A549 (cell line): ENCODE measurements at regions not wholly inside any gene's neighbourhood (a gene's known extent, or its start where the extent isn't known, plus 50 kb on each side); places are given as distances from the start of the nearest gene placed in this dataset.

Experiments
- CBX2 ChIP-seq: fragments of 200-600 bp; sonication (generic); IDR thresholded peaks from 2 replicates; pipeline ENCODE4 v1.6.1; 2016; ENCODE audit warnings: low read depth, mild to moderate bottlenecking, borderline replicate concordance
- CEBPB ChIP-seq, 2 experiments: fragments of >200 bp in 1 of 2; sonication (Bioruptor Twin) in 1 of 2; formaldehyde crosslinking in 1 of 2; IDR thresholded peaks; 2 replicates each; pipeline ENCODE4 v1.6.1; 2012 to 2016
- CTCF ChIP-seq: fragments of >200 bp; sonication (Bioruptor Twin); formaldehyde crosslinking; IDR thresholded peaks from 3 replicates; pipeline ENCODE4 v1.5.1; 2016
- EP300 ChIP-seq, 2 experiments: fragments of >200 bp; sonication (Bioruptor Twin); formaldehyde crosslinking; IDR thresholded peaks; 2 replicates in 1 of 2; 3 replicates in 1 of 2; pipeline ENCODE4 v1.6.1; 2016 to 2017
- HMGXB4 ChIP-seq: fragments of 250-450 bp; sonication (Bioruptor Pico); IDR thresholded peaks from 2 replicates; pipeline ENCODE4 v1.5.0; 2021; ENCODE audit warnings: mild to moderate bottlenecking, moderate library complexity, borderline replicate concordance
- JUN ChIP-seq, 2 experiments: fragments of >200 bp; sonication (Bioruptor Twin); formaldehyde crosslinking; IDR thresholded peaks; 2 replicates in 1 of 2; 3 replicates in 1 of 2; pipeline ENCODE4 v1.6.1; 2016 to 2017
- JUNB ChIP-seq: fragments of >200 bp; sonication (Bioruptor Twin); formaldehyde crosslinking; IDR thresholded peaks from 2 replicates; pipeline ENCODE4 v1.6.1; 2016
- KDM1A ChIP-seq: fragments of 200-600 bp; sonication (generic); IDR thresholded peaks from 2 replicates; pipeline ENCODE4 v1.6.1; 2016; ENCODE audit warnings: low read depth, mild to moderate bottlenecking
- MAFK ChIP-seq: fragments of 450-650 bp; IDR thresholded peaks from 2 replicates; pipeline ENCODE4 v1.6.1; 2014; ENCODE audit not compliant: partially characterized antibody
- NFE2L2 ChIP-seq: fragments of 150-350 bp; conservative IDR thresholded peaks from 2 replicates; pipeline ENCODE4 v1.6.1; 2014; ENCODE audit warnings: low read length
- POLR2A ChIP-seq: IDR thresholded peaks from 2 replicates; pipeline ENCODE4 v1.6.1; 2012; ENCODE audit warnings: mild to moderate bottlenecking, low read length
- RFX5 ChIP-seq: fragments of 450-650 bp; IDR thresholded peaks from 2 replicates; pipeline ENCODE4 v1.7.1; 2014; ENCODE audit warnings: antibody characterized with exemption, mild to moderate bottlenecking, moderate library complexity
- TF ChIP-seq, protein P1 (sequence below): IDR thresholded peaks from 2 replicates; pipeline ENCODE4 v1.6.1; 2012
- TF ChIP-seq, protein P2 (sequence below): fragments of >200 bp; sonication (Bioruptor Twin); formaldehyde crosslinking; IDR thresholded peaks from 3 replicates; pipeline ENCODE4 v1.6.1; 2016

- TF ChIP-seq CTCF (no peak), EP300 (IDR thresholded peaks at IDR 0.05) (no peak), POLR2A (no peak), HMGXB4 (CRISPR knock-in tag) (no peak), RFX5 (no peak), CEBPB (IDR thresholded peaks at IDR 0.05) (no peak), NFE2L2 (no peak), MAFK (no peak), JUNB (no peak), KDM1A (no peak), CBX2 (no peak), JUN (IDR thresholded peaks at IDR 0.05) (no peak)
- TF ChIP-seq, protein P1, sequence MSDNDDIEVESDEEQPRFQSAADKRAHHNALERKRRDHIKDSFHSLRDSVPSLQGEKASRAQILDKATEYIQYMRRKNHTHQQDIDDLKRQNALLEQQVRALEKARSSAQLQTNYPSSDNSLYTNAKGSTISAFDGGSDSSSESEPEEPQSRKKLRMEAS = no peak
- TF ChIP-seq, protein P2, sequence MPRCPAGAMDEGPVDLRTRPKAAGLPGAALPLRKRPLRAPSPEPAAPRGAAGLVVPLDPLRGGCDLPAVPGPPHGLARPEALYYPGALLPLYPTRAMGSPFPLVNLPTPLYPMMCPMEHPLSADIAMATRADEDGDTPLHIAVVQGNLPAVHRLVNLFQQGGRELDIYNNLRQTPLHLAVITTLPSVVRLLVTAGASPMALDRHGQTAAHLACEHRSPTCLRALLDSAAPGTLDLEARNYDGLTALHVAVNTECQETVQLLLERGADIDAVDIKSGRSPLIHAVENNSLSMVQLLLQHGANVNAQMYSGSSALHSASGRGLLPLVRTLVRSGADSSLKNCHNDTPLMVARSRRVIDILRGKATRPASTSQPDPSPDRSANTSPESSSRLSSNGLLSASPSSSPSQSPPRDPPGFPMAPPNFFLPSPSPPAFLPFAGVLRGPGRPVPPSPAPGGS = no peak
Observed at GRCh38 chr16:72224260-72224768, 52.4 kb upstream of the PMFBP1 start.
